HG03095 (cell line): ENCODE measurements at regions not wholly inside any gene's neighbourhood (a gene's known extent, or its start where the extent isn't known, plus 50 kb on each side); places are given as distances from the start of the nearest gene placed in this dataset.
"Not testable (repeated sequence)": the region's sequence is repeated elsewhere in the genome, so short reads cannot be mapped to it uniquely, and the experiment has no call there.

Experiments used
- ATAC-seq: cut with Tn5 transposase; IDR thresholded peaks from one replicate; pipeline ENCODE4 v1.9.1; 2021; ENCODE audit warnings: moderate library complexity; ENCODE audit not compliant: unreplicated experiment

DNA sequence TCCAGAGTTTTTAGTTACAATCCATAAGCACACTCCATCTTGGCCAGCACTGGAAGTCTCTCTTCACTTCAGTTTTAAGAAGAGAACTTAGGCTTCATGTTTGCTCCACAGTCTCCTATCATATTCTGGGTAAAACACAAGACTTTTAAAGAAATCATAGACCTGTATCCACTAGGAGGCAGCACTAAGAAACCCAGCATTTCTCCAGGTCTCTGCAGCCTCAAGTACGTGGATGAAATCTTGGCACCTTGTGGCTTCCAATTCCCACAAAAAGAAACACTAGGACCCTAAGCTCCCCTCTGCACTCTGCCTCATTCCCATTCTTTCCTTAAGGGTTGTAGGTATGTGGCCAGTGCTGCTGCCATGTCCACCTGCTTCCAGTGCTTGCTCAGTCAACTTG, 367.3 kb upstream of the CASK start:
- ATAC-seq, result no peak

DNA sequence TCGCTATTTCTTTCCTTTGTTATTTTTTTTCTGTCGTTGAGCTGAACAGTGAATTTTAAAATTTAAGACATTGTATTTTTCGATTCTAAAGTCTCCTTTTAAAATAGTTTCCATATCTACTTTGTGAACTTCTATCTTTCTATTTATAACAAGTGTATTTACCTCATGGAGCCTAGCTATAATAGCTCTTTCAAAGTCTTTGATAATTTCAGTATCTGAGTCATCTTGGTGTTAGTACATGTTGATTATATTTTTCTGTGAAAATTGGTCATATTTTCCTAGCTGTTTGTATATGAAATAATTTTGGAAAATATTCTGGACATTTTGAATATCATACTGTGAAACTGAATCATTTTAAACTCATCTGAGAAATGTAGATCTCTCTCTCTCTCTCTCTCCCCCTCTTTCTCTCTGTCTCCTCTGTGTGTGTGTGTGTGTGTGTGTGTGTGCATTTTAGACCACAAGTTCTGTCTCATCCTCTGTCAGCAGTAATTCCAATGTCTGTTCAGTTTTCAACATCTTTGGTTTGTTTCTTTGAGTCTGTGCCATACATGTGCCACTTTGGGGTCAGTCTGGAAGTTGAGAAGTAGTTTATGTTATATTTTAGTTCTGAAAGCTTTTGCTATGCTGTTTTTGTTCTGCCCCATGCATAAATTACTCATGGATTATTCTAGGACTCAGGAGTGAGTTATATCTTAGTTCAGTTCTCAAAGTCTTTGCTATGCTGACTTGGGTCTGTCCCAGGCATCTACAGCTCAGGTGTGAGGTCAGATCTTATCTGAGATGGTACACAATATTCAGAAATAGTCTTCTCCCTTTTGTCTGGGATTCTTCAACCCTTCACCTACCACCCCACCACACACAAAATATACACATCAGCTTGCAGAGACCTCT, 366.4 kb upstream of the CASK start:
- ATAC-seq, result no peak

DNA sequence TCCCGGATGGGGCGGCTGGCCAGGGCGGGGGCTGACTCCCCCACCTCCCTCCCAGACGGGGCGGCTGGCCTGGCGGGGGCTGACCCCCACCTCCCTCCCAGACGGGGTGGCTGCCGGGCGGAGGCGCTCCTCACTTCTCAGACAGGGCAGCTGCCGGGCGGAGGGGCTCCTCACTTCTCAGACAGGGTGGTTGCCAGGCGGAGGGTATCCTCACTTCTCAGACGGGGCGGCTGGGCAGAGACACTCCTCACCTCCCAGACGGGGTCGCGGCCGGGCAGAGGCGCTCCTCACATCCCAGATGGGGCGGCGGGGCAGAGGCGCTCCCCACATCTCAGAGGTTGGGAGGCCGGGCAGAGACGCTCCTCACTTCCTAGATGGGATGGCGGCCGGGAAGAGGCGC, 362.3 kb upstream of the CASK start:
- not testable (repeated sequence) for ATAC-seq

DNA sequence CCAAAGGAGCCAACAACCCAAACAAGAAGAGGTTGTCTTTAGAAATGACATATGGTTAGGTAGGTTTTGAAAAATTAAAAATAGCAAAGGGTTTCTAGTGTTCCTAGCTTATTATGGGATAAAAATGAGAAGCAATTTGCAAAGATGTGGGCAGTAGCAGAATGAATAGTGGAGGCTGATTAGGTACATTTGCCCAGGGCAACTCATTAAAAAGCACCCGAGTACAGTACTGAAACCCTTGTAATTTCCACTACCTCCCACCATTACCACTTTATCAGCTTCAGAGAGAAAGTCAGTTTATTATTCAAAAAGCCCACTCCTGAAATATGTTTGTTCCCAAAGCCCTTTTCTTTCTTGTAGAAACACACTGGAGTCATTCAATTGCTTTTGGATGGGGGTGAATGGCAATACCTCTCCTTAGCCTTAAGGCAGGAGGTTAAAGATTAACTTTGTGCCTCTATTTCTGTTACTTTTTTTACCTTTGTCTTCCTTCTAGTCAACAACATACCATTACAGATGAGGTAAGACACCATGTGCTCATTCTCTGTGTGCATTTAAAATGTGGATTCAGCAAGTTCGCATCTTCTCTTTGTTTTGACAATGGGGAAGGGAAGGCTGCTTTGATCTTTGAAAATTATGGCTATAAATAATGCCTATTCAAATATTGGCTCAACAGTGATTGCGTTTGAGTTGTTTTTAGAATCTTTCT, 353.8 kb upstream of the CASK start:
- no peak for ATAC-seq

DNA sequence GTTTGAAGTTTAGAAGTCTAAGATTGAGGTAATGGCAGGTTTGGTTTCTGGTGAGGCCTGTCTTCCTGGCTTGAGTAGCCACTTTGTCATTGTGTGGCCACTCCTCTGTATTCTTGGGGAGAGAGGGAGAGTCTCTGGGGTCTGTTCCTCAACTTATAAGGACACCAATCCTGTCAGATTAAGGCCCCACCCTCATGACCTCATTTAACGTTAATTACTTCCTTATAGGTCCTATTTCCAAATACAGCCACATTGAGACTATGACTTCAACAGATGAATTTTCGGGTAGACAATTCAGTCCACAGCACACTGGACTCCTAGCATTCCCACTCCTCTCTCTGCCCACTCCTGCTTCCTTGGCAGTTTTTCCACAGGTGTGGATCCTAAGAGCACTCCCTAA, 350.8 kb upstream of the CASK start:
- ATAC-seq, result no peak

DNA sequence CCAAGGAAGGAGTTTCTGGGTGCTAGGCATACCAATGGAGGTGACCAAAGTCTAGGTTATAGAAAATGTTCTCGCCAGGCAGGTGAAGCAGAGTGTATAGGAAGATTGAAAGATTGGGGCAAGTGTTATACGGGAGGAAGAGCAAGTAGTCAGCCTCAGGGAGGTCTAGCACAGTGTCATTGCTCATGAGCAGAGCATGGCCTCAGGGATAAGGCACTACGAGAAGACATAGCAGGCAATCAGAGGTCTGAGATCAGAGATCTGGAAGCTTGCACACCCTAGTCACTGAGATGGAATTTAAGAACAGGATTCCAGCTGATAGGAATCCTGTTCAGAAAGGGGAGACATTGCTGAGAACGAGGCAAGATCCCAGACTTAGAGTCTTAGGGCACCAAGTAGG, 350.0 kb upstream of the CASK start:
- no peak for ATAC-seq

DNA sequence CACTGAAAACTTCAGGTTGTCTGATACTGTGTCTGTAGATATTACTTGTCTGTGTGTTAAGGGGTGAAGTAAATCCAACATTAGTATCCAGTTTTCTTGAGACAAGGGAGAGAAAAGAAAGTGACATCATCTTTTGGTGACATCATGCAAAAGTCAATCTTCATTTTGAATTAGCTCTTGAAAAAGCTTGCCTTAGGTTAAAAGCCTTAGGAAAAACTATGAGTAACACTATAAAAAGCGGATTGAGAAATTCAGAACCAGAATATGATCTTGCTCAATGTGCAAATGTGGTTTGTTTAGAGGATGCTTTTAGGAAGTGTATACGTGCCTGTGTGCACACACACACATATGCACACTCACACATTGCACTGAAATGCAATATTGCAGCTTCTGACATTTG, 345.8 kb upstream of the CASK start:
- no peak for ATAC-seq

DNA sequence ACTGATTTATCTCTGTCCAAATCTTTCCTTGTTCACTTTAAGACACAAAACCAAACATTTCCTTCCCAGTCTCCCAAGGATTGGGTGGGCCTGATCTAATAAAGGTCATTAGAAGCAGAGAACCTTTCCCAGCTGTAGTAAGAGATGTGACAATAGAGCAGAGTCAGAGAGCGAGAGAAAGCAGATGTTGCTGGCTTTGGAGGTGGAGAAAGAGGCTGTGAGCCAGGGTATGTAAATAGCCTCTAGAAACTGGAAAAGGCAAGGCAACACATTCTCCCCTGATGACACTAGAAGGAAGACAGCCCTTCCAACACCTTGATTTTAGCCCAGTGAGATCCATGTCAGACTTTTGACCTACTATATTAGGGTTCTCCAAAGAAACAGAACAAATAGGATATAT, 337.5 kb upstream of the CASK start:
- no peak for ATAC-seq

DNA sequence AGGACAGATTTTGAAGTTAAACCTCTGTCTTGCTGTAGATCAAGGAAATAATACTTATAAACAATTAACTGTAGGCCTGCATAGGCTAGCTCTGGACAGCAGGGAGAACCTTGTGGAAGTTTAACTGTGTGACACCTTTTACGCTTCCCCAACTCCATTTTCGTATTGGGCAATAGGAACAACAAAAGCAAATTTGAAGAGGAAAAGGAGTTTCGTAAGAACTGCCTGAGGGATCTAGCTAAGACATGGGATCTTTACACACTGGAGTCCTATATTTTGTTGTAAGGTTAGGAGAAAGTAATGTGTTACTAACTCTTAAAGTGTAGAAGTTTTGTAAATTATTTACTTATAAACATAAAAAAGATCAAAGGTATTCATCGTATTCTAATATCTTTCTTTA, 324.9 kb upstream of the CASK start:
- ATAC-seq, result no peak

DNA sequence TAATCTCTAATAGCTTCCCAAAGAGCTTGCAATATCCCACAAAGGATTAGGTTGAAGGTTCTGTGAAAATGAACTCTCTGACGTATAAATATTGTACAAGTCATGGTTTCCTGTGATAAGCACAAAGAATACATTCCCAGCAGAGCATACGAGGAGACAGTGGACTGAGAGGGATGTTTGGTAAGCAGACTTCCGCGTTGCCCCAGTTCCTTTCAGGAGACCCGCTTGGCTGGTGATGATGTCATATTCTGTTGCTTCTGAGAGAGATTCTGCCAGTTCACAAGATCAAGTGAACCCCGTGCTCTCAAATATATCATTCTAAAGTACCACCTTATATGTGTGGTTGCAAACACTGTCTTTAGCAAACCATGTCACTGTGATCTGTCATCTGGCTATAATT, 323.9 kb upstream of the CASK start:
- ATAC-seq, result no peak

DNA sequence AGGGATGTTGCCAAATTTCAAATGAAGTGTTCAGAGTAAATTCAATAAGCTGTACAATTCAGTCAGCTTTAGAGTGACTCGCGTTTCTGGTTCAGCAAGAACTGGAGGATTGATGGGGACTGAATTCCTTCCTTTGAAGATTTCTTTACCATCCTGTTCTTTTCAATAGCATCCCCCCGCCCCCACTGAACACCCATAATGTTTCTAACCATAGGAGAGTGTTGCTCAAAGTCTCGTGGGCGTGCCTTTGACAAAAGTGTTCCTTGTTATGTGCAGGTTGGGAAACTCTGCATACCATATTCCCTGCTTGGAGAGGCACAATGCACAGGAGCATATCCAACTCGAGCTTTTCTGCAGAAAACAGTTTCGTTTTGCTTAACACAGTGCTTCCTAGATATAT, 323.5 kb upstream of the CASK start:
- ATAC-seq, result no peak

DNA sequence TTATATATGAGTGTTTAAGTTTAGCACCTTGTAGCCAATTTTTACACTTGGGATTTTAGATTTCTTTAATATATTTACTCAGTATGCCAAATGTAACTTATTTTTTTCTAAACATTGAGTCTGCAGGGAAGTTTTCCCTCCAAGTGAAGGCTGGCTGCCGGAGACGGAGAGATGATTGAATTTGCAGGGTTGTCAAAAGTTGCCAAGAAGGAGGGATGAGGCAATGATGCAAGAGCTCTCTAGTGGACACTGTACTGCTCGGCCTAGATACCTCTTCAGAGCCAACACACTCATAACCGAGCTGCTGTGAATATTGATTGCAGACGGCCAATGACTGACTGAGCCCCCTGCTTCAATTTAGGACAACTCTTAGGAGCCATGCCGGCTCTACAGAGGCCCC, 318.6 kb upstream of the CASK start:
- no peak for ATAC-seq

DNA sequence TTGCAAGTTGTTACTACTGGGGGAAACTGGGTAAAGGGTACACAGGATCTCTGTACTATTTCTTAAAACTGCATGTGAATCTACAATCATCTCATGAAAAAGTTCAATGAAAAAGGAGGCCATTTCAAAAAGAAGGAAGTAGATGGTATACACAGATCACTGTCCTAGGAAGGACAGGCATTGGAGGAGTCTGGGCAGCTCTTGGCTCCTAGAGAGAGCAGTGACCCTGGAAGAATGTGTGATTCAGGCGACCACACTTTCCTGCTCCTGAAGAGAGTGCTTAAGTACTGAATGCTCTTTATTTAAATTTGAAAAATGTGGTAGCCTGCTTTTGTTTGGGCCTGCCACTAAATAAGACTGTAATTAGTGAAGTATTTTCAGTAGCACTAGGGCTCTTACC, 318.1 kb upstream of the CASK start:
- no peak for ATAC-seq

DNA sequence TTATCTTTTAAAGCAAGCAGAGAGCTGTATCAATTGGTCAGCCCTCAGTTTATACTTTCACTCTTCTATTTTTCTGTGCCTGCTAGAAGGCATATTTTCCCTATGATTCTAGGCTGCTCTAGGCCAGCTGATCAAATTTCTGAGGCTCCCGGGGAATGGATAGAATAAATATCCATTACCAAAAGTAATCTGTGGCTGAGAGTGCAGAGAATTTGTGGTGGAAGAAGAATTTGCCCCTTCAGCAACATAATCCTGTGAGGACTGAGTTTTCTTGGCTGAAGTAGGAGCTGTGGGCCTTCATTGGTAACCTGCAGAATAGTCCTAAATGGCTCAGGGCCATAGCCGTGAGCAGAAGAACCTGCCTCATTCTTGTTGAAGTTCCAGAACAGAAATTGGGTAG, 314.6 kb upstream of the CASK start:
- no peak for ATAC-seq

DNA sequence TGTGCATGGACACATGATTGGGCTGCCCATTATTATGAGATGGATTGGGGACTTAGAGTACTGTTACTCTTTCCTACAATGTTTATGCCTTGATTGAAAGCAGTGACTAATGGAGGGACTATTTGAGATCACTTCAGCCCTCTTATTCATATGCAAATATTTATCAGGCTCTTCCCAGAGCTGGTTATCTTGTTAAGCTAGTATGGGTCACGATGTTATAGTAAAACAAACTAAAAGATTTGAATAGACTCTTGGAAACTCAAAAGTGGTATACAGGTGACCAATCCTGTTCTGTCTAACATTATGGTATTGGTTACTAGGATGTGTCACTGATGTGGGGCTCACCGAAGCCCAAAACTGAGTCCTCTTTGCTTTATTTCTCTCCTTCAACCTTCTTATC, 306.2 kb upstream of the CASK start:
- ATAC-seq, result no peak

DNA sequence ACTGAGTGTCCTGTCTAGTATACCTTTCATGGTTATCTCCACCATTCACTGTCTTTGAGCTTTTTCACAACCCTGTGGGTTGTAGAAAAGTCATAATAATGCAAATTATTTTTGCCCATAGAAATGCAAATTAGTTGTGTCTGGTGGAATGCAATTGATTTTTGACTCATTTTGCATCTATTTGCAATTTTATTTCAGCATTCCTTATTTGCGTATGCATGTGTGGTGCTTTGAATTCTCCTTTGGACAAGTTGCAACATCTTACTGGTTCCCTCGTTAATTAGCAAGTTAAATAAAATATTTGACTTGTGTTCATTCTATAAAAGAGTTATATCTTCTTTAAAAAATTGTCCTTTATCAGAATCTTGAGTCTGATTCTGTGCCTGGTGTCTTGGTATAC, 297.3 kb upstream of the CASK start:
- ATAC-seq, result no peak

DNA sequence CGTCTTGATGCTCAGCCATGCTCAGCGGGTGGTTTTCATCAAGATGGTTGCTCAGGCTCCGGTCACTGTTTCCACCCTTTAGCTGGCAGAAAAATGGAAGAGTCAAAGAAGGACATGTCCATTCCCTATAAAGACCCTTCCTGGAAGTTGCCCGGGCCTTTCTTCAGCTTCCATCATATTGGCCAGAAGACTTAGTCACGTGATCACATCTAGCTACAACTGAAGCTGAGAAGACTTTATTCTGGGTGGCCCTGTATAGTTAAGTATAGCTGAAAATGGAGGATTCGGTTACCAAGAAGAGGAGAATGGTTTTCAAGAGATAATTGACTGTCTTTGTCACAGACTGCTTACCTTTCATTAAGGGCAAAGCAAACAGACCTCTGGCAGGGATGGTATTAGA, 296.7 kb upstream of the CASK start:
- ATAC-seq, result no peak

DNA sequence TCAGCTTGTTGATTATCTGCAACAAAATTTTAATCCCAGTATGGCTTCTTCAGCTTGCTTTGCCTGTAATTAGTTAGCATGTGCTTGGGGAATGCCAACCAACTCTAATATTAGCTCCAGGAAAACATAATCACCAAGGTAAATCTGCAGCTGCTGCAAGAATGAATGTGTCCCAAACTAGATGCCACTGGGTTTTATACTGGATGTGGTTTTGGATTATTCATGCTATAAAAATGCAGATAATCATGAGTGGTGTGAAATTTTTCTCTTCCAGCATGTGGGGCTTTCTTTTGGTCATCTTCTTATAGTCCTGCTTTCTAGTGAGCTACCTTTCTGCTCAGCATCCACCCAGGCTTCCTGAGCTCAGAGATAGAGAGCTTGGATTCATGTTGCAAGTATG, 295.9 kb upstream of the CASK start:
- no peak for ATAC-seq

DNA sequence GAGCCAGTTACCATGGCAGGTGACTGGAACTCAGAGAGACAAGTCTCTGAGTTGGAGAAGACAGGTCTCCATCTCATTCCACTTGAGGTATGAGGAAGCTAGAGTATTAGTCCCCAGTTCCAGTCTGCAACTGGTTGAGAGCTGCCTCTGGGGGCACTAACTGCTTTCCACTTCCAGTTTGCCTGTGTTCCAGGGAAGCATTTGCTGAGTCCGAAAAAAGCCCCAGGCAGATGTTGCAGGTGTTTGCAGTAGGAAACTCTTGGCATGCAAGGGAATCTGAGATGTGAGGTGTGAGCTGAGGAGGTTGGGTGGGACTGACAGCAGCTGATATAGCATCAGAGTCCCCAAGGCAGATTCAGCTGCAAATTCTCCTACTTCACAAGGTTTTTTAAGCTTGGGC, 272.2 kb upstream of the CASK start:
- no peak for ATAC-seq

DNA sequence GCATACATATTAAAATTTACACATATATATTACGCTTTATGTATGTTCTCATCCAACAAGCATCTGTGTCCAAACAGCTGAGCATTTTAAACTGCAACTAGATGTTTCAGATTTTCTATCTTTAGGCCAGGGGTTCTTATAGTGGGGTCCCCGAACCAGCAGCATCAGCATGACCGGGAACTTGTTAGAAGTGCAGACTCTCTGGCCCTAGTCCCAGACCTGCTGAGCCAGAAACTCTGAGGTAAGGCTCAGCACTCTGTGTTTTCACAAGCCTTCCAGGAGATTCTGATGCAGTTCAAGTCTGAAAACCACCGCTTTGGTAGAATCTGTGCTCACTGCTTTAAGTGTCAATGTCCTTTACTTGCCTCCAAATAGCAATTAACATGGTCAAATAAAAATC, 266.2 kb upstream of the CASK start:
- no peak for ATAC-seq

DNA sequence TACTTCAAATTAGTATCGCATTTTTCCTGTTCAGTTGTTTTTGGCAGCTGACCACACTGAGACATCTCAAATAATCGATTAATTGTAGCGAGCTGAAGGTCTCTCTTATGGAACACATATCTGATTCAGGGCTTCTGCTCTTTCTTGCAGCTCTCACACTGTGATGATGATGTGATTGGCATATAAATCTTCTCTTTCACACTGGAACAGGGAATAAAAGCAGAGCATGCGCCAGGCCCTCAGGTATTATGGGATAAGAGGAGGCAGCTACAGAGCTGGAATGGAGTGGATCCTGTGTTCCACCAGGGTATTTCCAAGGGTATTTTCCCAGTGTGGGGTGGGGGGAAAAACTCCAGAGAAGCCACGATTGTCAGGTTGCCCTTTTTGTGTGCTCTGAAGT, 265.4 kb upstream of the CASK start:
- no peak for ATAC-seq

DNA sequence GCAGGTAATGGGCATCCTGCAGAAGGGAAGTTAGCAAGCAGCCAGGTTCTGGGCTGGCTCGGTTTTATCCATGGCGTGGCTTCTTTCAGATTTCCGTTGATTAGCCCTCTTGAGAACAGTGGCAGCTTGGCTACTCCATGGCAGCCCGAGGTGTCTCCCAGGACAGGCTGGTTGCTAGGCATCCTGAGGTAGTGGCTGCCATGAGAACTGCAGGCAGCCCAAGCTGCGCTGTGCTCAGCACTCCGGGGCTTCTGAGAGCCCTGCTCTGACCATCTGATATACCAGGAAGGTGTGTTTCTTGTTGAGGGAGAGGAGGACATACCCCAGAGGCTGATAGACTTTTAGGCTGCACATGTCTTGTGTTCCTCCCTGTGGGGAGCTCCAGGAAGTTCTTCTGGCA, 253.4 kb upstream of the CASK start:
- ATAC-seq, result no peak

DNA sequence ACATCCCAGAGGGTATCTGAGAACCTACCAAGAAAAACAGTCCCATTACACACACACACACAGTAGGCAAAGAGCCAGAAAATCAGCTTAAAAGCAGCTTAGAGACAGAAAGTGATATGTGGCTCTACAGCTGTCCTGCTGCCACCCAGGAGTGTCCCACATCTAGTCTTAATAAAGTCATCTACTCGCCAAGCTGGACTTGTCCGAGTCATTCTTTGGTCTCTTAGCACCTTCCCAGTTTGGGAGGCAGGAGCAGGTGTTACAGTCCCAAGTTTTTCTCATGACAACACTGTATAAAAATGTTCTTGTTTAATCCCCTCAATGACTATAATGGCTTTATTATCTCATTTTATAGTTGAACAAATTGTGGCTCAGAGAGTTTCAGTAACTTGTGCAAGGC, 252.5 kb upstream of the CASK start:
- no peak for ATAC-seq
